ENCODE measurements at regions not wholly inside any gene's neighbourhood (a gene's known extent, or its start where the extent isn't known, plus 50 kb on each side); places are given as distances from the start of the nearest gene placed in this dataset.
"Not testable (repeated sequence)": the region's sequence is repeated elsewhere in the genome, so short reads cannot be mapped to it uniquely, and the experiment has no call there.

DNA sequence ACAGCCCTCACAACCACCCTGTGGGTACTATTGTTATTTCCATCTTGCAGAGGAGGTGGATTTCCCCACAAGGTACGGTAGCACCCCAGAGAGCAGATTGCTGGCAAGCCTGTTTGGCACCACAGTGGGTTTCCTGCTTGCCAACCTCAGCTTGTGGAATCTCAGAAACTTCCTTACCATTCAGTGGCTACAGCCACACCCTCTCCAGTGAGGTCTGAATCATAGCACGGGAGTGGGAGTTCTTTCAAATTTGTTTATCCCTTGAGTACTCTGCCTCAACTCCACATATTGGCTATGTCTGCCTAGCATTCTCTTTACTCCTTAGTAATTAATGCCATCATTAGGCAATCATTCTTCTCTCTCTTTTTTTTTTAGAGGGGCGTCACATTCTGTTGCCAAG, 162.1 kb downstream of the PTPRU start:
- DNase-seq, result no peak

DNA sequence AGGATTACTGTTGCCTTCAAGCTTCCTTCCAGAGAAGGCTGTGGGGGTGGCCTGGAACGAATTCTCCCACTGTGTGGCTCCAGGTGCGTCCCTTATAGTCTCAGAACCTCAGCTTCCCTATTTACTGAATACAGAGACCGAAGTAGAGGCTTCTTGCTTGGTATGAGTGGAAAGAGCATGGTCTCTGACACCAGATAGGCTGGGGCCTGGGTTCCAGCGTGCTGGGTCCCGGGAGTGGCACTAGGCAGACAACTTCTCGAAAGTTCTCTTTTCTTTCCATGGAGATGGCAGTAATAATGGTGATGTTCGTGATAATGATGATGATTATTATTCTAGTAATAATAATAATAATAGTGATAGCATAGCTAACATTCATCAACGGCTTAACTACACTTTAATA, 161.7 kb downstream of the PTPRU start:
- no peak for DNase-seq

DNA sequence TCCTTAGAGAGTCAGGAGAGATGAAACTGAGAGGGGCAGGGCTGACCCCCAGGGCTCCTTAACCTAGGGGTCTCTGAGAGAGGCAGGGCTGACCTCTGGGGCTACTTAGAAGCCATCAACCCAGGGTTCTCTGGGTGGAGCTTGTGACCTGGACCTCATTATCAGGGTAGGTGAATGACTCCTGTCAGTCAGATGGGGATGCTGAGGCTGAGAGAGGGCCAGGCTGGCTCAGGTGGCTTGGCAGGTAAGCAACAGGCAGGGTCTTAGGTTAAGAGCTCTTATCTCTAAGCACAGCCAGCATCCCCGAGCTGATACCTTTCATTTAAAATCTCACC, 160.9 kb downstream of the PTPRU start:
- no peak for DNase-seq

DNA sequence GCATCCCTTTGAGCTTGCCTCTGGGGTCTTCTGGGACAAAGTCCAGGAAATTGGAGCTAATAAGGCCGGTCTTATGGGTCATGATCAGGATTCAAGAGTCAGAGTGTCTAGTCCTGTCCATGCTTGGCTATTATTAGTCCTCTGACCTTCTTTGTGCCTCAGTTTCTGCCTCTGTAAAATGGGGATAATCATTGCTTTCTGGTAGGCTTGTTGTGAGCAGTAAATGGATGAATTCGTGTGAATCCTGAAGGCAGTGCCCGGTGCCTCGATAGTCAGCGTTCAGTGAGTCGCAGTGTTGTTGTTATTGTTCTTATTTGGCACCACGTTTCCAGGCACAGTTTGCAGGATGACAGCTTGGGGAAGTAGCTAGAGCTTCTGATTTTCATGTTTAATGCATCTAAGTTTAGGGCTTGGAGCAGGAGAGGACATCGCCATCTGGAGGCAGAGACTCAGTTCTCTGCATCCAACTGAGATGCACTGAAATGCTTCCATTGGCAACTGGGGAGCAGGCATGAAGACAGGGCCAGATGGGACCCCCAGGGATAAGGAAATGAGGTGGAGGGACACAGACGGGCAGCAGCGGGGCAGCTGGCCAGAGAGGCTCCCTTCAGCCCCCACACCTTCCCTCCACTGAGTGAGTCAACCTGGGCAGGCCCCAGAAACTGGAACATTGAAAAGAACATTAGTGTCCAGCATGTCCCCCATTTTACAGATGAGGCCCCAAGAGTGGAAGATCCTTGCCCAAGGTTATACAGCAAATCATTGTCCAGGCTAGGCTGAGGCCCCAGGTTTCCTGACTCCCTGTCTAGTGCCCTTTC, 160.3 kb downstream of the PTPRU start:
- DNase-seq, result no peak

DNA sequence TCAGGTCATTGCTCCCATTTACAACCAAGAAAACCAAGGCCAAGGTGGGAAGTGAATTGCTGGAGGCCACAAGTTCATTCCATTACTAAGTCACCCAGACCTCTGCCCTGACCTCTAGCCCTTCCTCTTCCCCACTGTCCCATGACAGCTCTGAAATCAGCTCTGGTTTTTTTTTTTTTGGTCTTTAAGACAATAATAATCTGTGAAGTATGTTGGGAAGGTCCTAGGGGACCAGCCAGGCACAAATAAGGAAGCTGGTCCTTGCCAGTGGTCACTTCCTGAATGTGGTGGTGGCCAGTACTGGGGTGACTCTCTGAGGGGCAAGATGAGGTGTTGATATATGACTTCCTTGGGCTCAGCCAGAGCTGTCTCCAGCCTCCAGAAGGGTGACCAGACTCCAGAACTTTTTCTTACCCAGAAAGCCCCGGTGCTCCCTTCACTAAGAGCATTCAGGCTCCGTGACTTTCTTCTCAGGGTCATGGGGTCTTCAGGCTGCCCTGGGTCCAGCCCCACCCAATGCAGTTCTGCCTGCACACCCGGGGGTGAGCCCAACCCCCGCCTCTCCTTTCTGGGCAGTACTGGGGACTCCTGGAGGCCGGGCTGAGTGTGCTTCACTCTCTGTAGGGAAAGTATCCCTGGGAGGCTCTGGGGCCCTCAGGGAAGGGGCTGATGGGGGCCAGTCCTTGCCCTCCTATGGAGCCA, 159.6 kb downstream of the PTPRU start:
- DNase-seq, result no peak

DNA sequence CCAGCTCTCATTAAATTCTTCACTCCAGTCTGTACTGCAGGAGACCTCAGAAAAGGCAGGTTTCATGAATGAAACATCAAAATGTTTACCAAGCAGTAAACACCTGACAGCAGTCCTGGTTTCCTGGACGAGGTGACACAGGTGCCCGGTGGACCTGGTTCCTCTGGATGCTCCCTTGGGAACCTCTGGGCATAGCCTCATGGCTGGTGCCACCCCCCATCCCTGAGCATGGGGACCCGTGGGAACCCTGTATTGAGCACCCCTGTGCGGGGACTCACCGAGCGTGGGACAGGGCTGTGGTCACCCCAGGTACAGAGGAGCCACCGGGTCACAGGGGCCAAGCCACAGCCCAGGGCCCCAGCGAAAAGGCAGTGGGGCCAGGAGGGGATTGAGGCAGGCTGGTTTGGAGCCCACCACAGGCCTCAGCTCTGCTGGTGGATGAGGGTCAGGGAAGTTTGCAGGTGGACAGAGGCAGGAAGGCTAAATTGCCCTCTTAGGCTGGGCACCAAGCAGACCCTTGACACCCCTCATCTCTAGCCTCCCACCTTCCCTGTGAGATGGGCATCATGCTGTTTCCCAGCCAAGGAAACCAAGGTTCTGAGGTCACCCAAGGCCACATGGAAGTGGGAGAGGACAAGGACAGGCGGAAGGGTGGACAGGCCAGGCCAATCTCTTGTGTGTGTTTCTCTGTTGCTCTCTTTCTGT, 158.4 kb downstream of the PTPRU start:
- no peak for DNase-seq

DNA sequence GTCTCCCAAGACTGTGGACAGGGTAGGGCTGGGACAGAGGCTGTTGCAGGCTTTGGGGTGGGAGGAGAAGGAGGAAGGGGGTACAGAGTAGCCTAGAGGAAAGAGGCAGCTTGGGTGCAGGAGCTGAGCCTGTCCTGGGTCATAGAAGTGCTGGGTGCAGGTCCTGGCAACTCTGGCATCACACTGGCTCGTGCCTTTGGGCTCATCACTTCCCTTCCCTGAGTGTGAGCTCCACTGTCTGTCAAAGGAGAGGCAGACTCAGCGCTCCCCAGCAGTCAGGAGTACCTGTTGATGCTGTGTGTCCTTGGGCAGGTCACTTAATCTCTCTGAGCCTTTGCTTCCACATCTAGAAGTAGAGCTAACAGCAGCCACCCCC, 157.1 kb downstream of the PTPRU start:
- DNase-seq, result no peak

DNA sequence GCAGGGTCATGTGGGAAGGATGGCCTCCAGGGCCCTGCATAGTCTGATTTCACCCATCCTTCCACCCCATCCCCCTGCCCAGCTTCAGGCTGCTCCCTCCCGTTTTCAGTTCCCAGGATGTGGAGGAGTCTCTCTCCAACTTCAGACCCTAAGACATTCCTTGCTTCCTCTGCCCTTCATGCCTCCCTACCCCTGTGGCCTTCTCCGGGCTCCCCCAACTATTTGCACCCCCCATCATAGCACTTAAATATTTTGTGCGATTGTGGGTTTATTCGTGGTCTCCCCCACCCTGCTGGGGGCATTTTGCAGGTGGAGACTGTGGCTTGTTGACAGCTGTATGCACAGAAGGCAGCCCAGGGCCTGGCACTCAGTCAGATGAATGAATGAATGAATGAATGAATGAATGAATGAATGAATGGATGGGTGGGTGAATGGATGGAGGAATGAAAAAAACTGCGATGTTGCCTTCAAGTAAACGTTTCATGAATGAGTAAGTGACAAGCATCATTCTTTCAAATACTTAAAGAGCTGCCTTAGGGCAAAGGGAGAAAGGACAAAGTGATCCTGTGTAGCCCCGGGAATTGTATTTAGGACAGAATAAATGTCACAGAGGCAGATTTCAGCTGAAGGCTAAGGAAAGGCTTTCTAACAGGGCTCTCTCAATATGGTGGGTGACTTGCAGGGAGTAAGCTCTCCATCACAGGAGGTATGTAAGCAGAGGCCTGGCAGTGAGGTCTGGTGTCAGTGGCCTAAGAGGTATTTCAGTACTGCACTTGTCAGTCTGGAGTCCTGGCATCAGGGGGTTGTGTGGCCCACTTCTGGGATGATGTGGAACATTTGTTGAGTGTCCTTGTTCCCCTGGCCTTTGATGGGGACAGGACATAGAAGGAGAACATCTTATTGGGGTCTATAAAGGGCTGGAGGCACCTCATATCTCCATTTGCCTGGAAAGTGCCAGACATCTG, 156.4 kb downstream of the PTPRU start:
- DNase-seq, result no peak

DNA sequence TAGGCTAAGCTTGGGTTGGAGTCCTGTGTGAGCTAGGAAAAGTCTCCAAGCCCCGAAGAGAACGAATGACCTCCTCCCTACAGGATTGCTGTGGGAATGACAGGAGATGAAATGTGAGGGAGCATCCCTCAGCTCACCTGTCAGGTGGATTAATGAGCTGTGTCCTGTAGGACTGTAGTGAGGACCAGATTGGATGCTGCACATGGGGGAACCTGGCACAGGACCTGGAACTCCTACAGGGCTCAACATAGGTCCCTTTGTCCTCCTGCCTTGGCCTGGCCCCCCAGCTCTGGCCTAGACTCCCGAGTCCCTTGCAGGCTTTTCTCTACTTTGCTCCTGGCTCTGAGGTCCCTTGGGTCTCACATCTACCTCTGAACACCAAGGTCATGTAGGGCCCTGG, 155.7 kb downstream of the PTPRU start:
- no peak for DNase-seq

DNA sequence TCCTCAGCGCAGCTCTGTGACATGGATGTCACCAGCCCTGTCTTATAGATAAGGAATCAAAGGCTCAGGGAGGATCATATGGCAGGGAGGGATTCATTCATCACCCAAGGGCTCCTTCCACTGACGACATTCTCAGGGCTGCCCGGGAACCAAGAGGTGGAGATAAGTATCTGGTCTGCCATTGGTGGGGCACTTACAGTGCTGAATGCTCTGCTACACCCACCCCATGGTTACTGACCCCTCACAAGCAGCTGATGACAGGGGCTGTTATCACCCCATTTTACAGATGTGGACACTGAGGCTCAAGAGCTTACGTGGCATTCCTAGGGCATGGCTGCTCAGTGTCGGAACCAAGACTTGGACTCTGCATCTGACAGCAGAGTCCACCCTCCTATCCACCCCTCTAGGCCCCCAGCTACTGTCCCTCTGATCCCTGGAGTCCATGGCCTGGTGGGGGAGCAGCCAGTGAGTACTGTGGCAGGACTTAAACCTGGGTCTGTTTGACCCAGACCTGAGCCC, 155.1 kb downstream of the PTPRU start:
- DNase-seq, result no peak

DNA sequence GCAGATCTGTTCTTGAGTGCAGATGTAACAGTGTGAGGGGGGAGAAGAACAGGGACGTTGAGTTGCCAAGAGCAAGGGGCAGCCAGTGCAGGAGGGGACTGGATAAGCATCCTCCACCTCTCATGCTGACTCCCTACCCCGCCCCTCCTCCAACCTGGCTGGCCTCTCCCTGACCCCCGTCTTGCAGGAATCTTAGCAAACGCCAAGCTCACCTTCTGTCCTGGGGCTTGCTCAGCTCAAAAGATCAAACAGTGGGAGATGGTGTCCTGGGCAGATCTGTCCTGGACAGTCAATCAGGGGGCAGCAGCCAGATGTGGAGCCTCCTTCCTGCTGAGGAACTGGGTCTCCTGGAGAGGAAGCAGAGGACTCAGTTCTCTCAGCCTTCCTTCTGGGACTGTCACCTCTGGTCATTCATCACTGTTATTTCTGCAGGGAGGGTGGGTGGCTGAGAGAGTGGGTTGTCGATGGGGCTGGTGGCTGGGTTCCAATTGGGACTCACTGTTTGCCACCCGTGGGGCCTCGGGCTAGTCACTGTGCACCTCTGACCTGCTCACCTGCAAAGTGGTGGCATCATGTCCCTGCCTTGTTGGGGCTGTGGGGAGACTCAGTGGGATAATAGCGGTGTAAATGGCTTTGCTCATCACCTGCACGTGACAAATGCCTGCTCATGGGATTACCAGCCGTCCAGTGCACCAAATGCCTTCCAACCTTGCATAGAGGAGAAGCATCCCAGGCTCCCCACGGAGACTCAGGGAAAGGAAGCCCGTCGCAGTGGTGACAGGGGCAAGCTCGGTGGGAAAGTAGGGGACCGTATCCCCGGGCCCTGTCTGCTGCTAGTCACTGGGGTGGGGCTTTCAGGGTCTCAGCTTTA, 154.4 kb downstream of the PTPRU start:
- no peak for DNase-seq

DNA sequence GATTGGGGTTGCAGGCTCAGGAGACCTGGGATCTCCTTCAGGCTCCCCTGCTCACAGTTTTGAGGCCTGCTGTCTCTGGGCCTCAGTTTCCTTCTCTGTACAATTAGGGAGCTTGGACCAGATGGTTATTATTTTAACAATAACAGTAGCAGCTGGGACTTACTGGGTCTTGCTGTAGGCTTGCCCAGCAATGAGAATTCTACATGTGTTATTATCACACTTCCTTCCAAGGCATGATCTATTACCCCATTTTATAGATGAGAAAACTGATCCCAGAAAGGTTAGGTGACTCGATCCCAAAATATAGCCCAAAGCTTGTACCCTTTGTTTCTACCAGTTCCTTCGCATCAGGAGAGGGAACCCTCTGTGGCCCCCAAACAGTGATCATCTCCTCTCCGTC, 153.8 kb downstream of the PTPRU start:
- DNase-seq, result no peak

DNA sequence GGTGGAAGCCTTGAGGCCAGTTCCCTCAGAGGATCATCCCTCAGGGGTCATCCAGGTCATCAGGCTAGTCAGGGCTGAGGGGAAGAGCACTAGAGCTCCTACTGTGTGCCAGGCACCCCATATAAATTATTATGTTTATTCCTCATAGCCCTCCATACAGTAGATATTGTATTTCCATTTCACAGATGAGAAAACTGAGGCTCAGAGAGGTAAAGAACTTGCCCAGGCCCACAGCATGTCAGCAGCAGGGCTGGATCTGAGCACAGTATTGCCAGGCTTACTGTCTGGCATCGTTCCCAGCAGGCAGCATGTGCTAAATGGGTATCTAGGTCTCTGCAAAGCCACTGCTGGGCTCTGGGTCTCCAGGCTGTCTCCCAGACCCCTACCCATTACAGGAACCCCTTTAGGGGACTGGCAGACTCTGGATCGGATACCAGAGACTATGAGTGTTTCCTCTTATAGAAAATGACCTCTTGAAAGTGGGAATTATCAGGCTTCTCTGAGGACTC, 153.3 kb downstream of the PTPRU start:
- DNase-seq, result no peak

DNA sequence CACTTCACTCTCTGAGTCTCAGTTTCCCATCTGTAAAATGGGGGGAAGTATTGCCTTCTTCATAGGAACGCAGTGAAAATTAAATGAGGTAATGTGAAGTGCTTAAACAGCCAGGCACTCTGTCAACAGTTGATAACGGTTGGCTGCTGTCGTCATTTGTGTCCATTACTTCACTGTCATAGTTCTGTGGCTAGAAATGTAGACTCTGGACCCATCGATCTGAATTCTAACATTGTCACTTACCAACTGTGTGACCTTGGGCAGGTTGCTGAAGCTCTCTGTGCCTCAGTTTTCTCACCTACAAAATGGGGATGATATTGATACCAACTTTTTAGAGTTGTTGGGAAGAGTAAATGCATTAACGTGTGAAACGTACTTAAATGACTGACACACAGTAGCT, 152.6 kb downstream of the PTPRU start:
- DNase-seq, result no peak

DNA sequence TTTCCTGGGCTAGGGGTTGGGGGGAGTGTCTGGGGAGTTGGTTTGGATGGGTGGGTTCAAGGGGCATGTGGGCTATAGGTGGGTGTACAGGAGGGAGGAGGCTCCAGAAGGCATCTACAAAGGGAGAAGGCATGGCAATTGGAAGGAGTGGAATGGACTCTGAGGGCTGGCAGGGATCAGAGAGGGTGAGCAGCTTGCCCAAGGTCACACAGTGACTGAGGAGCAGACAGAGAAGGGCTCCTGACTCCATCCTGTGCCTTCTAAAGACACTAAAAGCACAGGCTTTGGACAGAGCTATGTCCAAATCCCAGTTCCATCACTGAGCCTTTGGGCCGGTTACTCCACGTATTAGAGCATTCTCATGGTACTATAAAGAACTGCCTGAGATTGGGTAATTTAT, 151.8 kb downstream of the PTPRU start:
- DNase-seq, result no peak

DNA sequence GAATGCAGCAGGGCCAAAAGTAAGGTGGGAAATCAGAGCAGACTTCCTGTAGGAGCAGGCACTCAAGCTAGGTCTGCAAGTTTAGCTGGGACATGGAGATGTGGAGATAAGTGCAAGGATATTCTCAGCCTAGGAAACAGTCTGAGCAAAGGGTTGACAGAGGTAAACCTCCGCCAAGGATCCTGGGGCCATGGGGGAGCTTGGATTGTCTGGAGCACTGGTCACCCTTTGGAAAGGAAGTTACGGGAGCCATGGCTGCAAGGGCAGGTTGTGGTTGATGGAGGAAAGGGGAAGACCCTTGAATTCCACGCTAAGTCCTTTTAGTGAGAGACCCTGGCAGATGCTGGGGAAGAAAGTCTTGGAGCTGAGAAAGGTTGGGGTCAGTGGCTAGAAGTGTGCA, 150.9 kb downstream of the PTPRU start:
- DNase-seq, result no peak

DNA sequence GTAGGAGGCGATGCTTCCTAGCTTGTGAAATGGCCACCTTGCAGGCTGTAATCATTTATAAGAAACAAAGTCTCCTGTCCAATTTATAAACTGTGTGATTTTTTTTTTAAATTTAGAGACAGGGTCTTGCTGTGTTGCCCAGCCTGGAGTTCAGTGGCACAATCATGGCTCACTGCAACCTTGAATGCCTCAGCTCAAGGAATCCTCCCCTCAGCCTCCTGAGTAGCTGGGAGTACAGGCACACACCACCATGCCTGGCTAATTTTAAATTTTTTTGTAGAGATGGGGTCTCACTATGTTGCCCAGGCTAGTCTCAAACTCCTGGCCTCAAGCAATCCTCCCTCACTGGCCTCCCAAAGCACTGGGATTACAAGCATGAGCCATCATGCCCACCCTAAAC, 150.1 kb downstream of the PTPRU start:
- not testable (repeated sequence) for DNase-seq

DNA sequence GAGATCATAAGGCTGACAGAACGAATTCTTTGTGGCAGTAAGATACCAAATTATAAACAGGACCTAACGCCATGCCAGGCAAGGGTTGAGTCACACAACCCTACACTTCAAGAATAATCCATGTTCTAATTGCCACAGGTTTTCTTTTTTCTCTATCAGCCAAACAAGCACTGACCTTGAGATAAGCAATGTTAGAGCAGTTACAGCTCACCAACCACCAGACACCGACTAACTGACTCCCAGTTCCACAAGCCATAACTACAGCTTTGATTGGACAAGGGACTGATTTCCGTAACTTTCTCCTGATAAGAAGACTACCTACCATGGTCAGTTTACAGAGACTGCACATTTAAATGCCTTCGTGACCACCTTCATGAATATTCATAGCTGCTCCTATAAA, 149.6 kb downstream of the PTPRU start:
- DNase-seq, result no peak

DNA sequence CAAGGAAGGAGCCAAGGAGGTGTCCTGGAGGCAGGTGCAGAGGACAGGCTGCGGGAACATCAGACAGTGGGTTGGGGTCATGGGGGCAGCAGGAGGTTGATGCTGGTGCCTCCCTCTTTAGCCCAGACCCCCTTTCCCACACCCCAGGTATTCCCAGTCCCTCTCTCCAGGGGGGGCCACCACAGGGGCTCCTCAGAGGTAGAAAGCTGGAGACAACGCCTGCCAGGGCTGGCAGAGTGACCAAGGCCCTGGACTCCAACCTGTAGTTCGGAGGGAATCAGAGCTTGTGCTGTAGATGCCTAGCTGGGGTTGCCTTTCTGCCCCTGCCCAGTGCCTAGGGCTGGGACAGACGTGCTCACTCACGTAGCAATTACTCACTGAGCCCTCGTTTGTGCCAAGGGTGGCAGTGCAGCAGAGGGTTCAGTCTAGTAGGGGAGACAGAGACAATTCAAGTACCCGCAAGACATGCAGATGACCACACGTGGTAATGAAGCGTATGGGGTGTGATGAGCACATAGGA, 148.2 kb downstream of the PTPRU start:
- no peak for DNase-seq

DNA sequence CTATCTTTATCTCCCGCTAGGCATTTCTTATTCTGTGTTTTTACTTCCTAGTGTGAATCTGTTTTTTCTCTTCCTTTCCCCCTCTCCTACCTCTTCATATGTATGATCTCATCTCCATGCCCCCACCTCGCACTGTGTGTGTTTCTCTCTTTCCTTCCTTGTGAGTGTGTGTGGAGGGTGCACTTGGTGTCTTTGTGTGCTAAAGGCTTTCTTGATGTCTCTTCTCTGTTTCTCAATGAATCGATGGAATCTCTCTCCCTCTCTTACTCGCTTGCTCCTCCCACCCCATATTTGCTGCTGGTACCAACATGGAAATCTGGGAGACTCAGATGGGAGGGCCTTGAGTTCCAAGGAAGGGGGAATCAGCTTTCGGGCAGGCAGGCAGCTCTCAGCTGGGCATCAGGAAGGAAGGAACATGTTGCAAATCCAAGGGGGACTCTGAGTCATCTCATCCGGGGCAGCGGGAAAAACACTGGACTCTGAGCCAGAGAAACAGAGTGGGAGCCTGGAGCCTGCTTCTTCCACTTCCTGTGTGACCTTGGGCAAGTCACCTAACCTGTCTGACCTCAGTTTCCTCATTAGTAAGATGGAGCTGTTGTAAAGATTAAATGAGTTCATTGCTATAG, 147.5 kb downstream of the PTPRU start:
- no peak for DNase-seq

Measured in skin of body (tissue), 1 donor.